ENCODE measurements at regions not wholly inside any gene's neighbourhood (a gene's known extent, or its start where the extent isn't known, plus 50 kb on each side); places are given as distances from the start of the nearest gene placed in this dataset.

DNA sequence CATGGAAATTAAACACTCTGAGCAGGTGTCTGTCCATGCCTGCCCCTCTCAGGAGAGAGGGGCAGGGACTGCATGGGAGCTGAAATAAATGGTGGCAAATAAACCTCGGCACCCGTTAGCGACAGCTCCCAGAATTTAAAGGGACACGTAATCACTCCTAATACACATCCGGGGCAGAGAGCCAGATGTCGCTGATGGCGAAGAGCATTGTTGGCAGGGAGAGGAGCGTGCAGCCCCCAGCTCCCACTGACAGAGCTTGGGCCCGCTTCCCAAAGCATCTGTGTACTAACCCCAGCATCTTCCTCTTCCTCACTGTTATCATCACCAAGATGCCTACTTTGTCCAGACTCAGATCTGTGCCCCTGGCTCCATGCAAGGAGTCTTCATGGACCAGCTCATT is 85.8 kb downstream of the IRX5 start:
- TF ChIP-seq TARDBP (IDR thresholded peaks at IDR 0.05) (no peak), HDGF (IDR thresholded peaks at IDR 0.05; ENCODE audit: borderline replicate concordance) (no peak), CTBP1 (IDR thresholded peaks at IDR 0.05; ENCODE audit: borderline replicate concordance) (no peak), FOXM1 (IDR thresholded peaks at IDR 0.05; ENCODE audit: borderline replicate concordance) (no peak), L3MBTL2 (conservative IDR thresholded peaks at IDR 0.05) (no peak), PKNOX1 (IDR thresholded peaks at IDR 0.05) (no peak), SP1 (IDR thresholded peaks at IDR 0.05) (no peak), NFRKB (IDR thresholded peaks at IDR 0.05) (no peak), ZNF384 (IDR thresholded peaks at IDR 0.05) (no peak), FOXK2 (IDR thresholded peaks at IDR 0.05) (no peak), SUZ12 (IDR thresholded peaks at IDR 0.05) (no peak), FOXA1 (IDR thresholded peaks at IDR 0.05) (no peak), ELF4 (IDR thresholded peaks at IDR 0.05) (no peak)

Data from HEK293T (cell line).